Neural crest cell (in vitro differentiated cells): ENCODE measurements at regions not wholly inside any gene's neighbourhood (a gene's known extent, or its start where the extent isn't known, plus 50 kb on each side); places are given as distances from the start of the nearest gene placed in this dataset.

Source experiments
- DNase-seq: peaks from one replicate; pipeline ENCODE4 v3.0.0; 2021; ENCODE audit warnings: low read depth, mixed read lengths, low spot score
- H3K27ac Mint-ChIP-seq: one replicate; pipeline ENCODE4 v1.8.0; 2021; ENCODE audit warnings: mild to moderate bottlenecking, mixed read lengths; ENCODE audit not compliant: unreplicated experiment
- H3K27me3 Mint-ChIP-seq: 2 replicates; pipeline ENCODE4 v1.8.0; 2021; ENCODE audit warnings: low read depth, mild to moderate bottlenecking, mixed read lengths
- H3K36me3 Mint-ChIP-seq: 2 replicates; pipeline ENCODE4 v1.8.0; 2021; ENCODE audit warnings: low read depth, mild to moderate bottlenecking, mixed read lengths
- H3K4me1 Mint-ChIP-seq: 2 replicates; pipeline ENCODE4 v1.8.0; 2021; ENCODE audit warnings: mixed read lengths
- H3K4me3 Mint-ChIP-seq: one replicate; pipeline ENCODE4 v1.8.0; 2021; ENCODE audit warnings: mild to moderate bottlenecking, mixed read lengths
- H3K9me3 Mint-ChIP-seq: 2 replicates; pipeline ENCODE4 v1.8.0; 2021; ENCODE audit warnings: mixed read lengths
- CTCF ChIP-seq: fragments of 200-600 bp; sonication (generic); conservative IDR thresholded peaks from 2 replicates; pipeline ENCODE4 v1.5.0; 2021; ENCODE audit warnings: antibody characterized with exemption, mild to moderate bottlenecking

GRCh38 chr2:123434546-123435395 lies 590.3 kb upstream of the CNTNAP5 start:
- H3K27me3 Mint-ChIP-seq: no peaks in the 10 kb centered on the region

GRCh38 chr2:123438251-123438650 lies 586.8 kb upstream of the CNTNAP5 start:
- no peak for TF ChIP-seq CTCF
- DNase-seq: no peak
- Mint-ChIP-seq H3K4me3 (no peak overlapping the region), H3K27me3 (no peaks in the 10 kb centered on the region), H3K4me1 (peaks cover 12% of the 10 kb centered on the region), H3K27ac (no peak overlapping the region), H3K9me3 (no peaks in the 10 kb centered on the region), H3K36me3 (no peaks in the 10 kb centered on the region)

More at GRCh38 chr2:123434546-123435395, 590.3 kb upstream of the CNTNAP5 start:
- no peak overlapping the region for H3K27ac Mint-ChIP-seq
- H3K4me3 Mint-ChIP-seq: no peak overlapping the region
- DNase-seq: no peak
- no peaks in the 10 kb centered on the region for H3K36me3 Mint-ChIP-seq
- H3K4me1 Mint-ChIP-seq: peaks cover 12% of the 10 kb centered on the region
- no peak for TF ChIP-seq CTCF
- no peaks in the 10 kb centered on the region for H3K9me3 Mint-ChIP-seq

- H3K4me3 Mint-ChIP-seq: no peak overlapping the region
- H3K4me1 Mint-ChIP-seq: peaks cover 12% of the 10 kb centered on the region
- DNase-seq: no peak
- H3K9me3 Mint-ChIP-seq: no peaks in the 10 kb centered on the region
- H3K36me3 Mint-ChIP-seq: no peaks in the 10 kb centered on the region
- no peak for TF ChIP-seq CTCF
- H3K27ac Mint-ChIP-seq: no peak overlapping the region
- H3K27me3 Mint-ChIP-seq: no peaks in the 10 kb centered on the region
Observed at GRCh38 chr2:123438675-123439074, 586.4 kb upstream of the CNTNAP5 start.

GRCh38 chr2:123448801-123449200 lies 576.3 kb upstream of the CNTNAP5 start:
- no peaks in the 10 kb centered on the region for H3K36me3 Mint-ChIP-seq
- peaks cover 6% of the 10 kb centered on the region for H3K4me1 Mint-ChIP-seq
- TF ChIP-seq CTCF: no peak
- no peak overlapping the region for H3K27ac Mint-ChIP-seq
- H3K4me3 Mint-ChIP-seq: no peak overlapping the region
- no peaks in the 10 kb centered on the region for H3K9me3 Mint-ChIP-seq
- no peaks in the 10 kb centered on the region for H3K27me3 Mint-ChIP-seq
- no peak for DNase-seq

GRCh38 chr2:123451542-123451941 lies 573.5 kb upstream of the CNTNAP5 start:
- H3K4me3 Mint-ChIP-seq: no peak overlapping the region
- no peak overlapping the region for H3K27ac Mint-ChIP-seq
- peaks cover 13% of the 10 kb centered on the region for H3K4me1 Mint-ChIP-seq
- H3K27me3 Mint-ChIP-seq: no peaks in the 10 kb centered on the region
- no peaks in the 10 kb centered on the region for H3K36me3 Mint-ChIP-seq
- no peak for DNase-seq
- no peak for TF ChIP-seq CTCF
- peaks cover 2% of the 10 kb centered on the region for H3K9me3 Mint-ChIP-seq
